ENCODE measurements at regions not wholly inside any gene's neighbourhood (a gene's known extent, or its start where the extent isn't known, plus 50 kb on each side); places are given as distances from the start of the nearest gene placed in this dataset.

- no peak overlapping the region for H3K4me2 ChIP-seq (ENCODE audit: low read length)
- ChIA-PET POLR2A (no interaction called here), RAD21 (ENCODE audit: low non-redundant PET in 1 of 2, low total read pairs in 2 of 2, uncharacterized antibody in 2 of 2, unreplicated experiment in 2 of 2) (no interaction called here), CTCF (no interaction called here)
- H2AFZ ChIP-seq (ENCODE audit: low read depth, low read length, poor library complexity, severe bottlenecking): no peak overlapping the region
- TF ChIP-seq SIN3A (IDR thresholded peaks at IDR 0.05; ENCODE audit: low read depth) (no peak), CBX3 (IDR thresholded peaks at IDR 0.05; ENCODE audit: low read depth) (no peak), TCF7L2 (IDR thresholded peaks at IDR 0.05; ENCODE audit: borderline replicate concordance, extremely low read depth, insufficient read depth, insufficient read length) (no peak), MAX (IDR thresholded peaks at IDR 0.05) (no peak), JUND (IDR thresholded peaks at IDR 0.05) (no peak), ZNF274 (IDR thresholded peaks at IDR 0.05; ENCODE audit: low read depth, low read length) (no peak), RAD21 (IDR thresholded peaks at IDR 0.05; ENCODE audit: low read depth) (no peak), SRF (IDR thresholded peaks at IDR 0.05; ENCODE audit: low read depth) (no peak), YY1 (IDR thresholded peaks at IDR 0.05; ENCODE audit: extremely low read depth, insufficient replicate concordance, low read depth, low read length) (no peak), EGR1 (IDR thresholded peaks at IDR 0.05; ENCODE audit: low read depth) (no peak), ELF1 (IDR thresholded peaks at IDR 0.05; ENCODE audit: borderline replicate concordance, low read depth) (no peak), ZFX (IDR thresholded peaks at IDR 0.05) (no peak), FOSL1 (IDR thresholded peaks at IDR 0.05; ENCODE audit: low read depth) (no peak), EZH2 (IDR thresholded peaks at IDR 0.05) (no peak), CTCF (IDR thresholded peaks at IDR 0.05 in 2 of 3, conservative IDR thresholded peaks at IDR 0.05 in 1 of 3; ENCODE audit: borderline replicate concordance in 1 of 3, insufficient read depth in 1 of 3, low read depth in 2 of 3, low read length in 2 of 3) (no peak)
- TF ChIP-seq, protein P1, sequence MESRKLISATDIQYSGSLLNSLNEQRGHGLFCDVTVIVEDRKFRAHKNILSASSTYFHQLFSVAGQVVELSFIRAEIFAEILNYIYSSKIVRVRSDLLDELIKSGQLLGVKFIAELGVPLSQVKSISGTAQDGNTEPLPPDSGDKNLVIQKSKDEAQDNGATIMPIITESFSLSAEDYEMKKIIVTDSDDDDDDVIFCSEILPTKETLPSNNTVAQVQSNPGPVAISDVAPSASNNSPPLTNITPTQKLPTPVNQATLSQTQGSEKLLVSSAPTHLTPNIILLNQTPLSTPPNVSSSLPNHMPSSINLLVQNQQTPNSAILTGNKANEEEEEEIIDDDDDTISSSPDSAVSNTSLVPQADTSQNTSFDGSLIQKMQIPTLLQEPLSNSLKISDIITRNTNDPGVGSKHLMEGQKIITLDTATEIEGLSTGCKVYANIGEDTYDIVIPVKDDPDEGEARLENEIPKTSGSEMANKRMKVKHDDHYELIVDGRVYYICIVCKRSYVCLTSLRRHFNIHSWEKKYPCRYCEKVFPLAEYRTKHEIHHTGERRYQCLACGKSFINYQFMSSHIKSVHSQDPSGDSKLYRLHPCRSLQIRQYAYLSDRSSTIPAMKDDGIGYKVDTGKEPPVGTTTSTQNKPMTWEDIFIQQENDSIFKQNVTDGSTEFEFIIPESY (IDR thresholded peaks at IDR 0.05; ENCODE audit: extremely low read depth, insufficient replicate concordance, low read length): no peak
- TF ChIP-seq, protein P2, sequence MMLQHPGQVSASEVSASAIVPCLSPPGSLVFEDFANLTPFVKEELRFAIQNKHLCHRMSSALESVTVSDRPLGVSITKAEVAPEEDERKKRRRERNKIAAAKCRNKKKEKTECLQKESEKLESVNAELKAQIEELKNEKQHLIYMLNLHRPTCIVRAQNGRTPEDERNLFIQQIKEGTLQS (IDR thresholded peaks at IDR 0.05): no peak
- DNase-seq (ENCODE audit: low read depth, low spot score): no peak
- no TSS peak for BruUV-seq (replicated peaks)
- H3K9ac ChIP-seq (ENCODE audit: low read length): no peak overlapping the region
- H3K79me2 ChIP-seq (ENCODE audit: insufficient read depth, low read length): no peaks in the 10 kb centered on the region
- H3K27me3 ChIP-seq (ENCODE audit: insufficient read depth, low read length): peaks cover 31% of the 10 kb centered on the region
- ATAC-seq: no peak
- H3K9me2 ChIP-seq (ENCODE audit: insufficient read depth): no peaks in the 10 kb centered on the region
- no peak overlapping the region for H3K4me3 ChIP-seq (replicated peaks in 1 of 2; ENCODE audit: low read depth in 1 of 2, low read length in 2 of 2)
- no peak overlapping the region for H3K27ac ChIP-seq (ENCODE audit: low read depth, low read length)
- intact Hi-C loops (cut with micrococcal nuclease): no loop called here
- H3K4me1 ChIP-seq (ENCODE audit: control insufficient read depth in 1 of 2, insufficient read depth in 2 of 2, low read length in 2 of 2): no peaks in the 10 kb centered on the region
- no peaks in the 10 kb centered on the region for H4K20me1 ChIP-seq (ENCODE audit: insufficient read depth)
- H3K9me3 ChIP-seq (ENCODE audit: control insufficient read depth in 1 of 2, insufficient read depth in 1 of 2, low read depth in 1 of 2, low read length in 2 of 2): no peaks in the 10 kb centered on the region
- H3K36me3 ChIP-seq (ENCODE audit: control insufficient read depth in 1 of 2, insufficient read depth in 2 of 2, low read length in 2 of 2): no peaks in the 10 kb centered on the region
Observed at GRCh38 chr9:120292606-120293005, 287.4 kb downstream of the CDK5RAP2 start.

Data from HCT116 (cell line).